Loucy (cell line): ENCODE measurements at regions not wholly inside any gene's neighbourhood (a gene's known extent, or its start where the extent isn't known, plus 50 kb on each side); places are given as distances from the start of the nearest gene placed in this dataset.

Experiments
- CTCF ChIP-seq: fragments of 200-600 bp; sonication (generic); conservative IDR thresholded peaks from 2 replicates; pipeline ENCODE4 v1.5.1; 2014; ENCODE audit warnings: mild to moderate bottlenecking, antibody characterized with exemption, low read length
- EZH2phosphoT487 ChIP-seq: fragments of 200-600 bp; IDR thresholded peaks from 2 replicates; pipeline ENCODE4 v1.6.1; 2018; ENCODE audit warnings: antibody characterized with exemption, mild to moderate bottlenecking, moderate library complexity, borderline replicate concordance

- no peak for TF ChIP-seq CTCF
- no peak for TF ChIP-seq EZH2phosphoT487
Measured at GRCh38 chr10:10093021-10093420, 924.7 kb upstream of the CELF2 start.
